ENCODE measurements at regions not wholly inside any gene's neighbourhood (a gene's known extent, or its start where the extent isn't known, plus 50 kb on each side); places are given as distances from the start of the nearest gene placed in this dataset.

GRCh38 chr4:73929278-73929677 is 52.5 kb downstream of the PF4 start:
- no peak for DNase-seq (ENCODE audit: low read depth)

GRCh38 chr4:73923631-73923937 is 54.4 kb downstream of the CXCL1 start:
- DNase-seq (ENCODE audit: low read depth) = no peak

- DNase-seq (ENCODE audit: low read depth) = peak; percentile 18
These were observed 53.8 kb downstream of the CXCL1 start for GRCh38 chr4:73922766-73923630.

- DNase-seq (ENCODE audit: low read depth) = no peak
These were observed 53.1 kb downstream of the CXCL1 start for GRCh38 chr4:73922317-73922716.
